Stromal cell of bone marrow (primary cell): ENCODE measurements at regions not wholly inside any gene's neighbourhood (a gene's known extent, or its start where the extent isn't known, plus 50 kb on each side); places are given as distances from the start of the nearest gene placed in this dataset.
"Not testable (repeated sequence)": the region's sequence is repeated elsewhere in the genome, so short reads cannot be mapped to it uniquely, and the experiment has no call there.

Experiments used
- DNase-seq: peaks from one replicate; pipeline ENCODE4 v3.0.0-alpha.2; 2012; ENCODE audit warnings: low read depth

DNA sequence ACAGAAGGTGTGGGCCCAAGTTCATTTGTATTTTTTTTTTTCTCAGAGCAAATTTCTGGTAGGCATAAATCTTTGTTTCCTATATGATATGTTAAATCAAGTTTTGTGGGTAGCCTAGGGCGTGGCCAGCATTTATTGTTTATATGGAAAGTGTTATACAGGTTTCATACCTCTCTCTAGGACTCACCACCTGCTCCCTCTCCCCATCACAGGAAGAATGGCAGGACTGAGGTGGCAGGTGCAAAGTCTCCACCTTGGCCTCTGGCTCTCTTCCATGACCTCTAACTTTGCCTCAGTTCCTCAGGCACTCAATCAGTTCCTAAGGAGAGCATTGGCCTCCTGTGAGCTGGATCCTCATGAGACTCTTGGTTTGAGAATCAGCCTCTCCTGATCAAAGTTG is 172.3 kb upstream of the TSC22D1 start:
- DNase-seq: no peak

DNA sequence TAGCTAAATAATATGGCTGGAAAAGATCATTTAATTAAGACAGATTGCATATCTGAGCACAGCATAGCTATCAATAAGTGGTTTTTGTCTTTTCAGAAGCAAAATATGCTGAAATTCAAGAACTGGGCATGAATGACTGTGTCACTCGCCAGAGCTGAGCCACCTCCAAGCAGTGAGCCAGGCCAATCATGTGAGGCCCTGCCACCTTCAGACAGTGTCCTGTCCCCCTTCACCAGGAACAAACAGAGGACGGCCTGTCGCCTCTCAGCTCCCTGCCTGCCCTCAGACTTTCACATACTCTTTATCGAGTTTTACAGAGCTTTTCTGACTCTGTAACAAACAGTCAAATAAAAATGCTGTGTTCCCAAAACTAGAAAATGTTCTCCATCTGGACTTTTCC is 171.0 kb upstream of the TSC22D1 start:
- DNase-seq: no peak

DNA sequence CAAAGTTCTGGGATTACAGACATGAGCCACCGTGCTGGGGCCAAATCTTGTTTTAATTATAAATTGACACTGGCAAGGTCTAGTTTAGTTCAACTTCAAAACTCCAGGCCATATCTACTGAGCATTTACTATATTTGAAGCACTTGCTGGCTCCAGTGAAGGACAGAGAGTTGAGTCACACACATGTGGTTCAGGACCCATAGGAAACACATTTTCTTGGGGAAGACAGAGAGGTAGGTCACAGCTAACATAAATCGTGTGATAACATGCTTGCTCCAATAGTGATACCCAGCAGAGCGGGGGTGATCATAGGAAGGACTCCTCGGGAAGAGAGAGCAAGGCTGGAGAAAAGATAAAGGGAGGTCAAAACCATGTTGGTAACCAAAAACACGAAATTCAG is 170.6 kb upstream of the TSC22D1 start:
- DNase-seq: no peak

DNA sequence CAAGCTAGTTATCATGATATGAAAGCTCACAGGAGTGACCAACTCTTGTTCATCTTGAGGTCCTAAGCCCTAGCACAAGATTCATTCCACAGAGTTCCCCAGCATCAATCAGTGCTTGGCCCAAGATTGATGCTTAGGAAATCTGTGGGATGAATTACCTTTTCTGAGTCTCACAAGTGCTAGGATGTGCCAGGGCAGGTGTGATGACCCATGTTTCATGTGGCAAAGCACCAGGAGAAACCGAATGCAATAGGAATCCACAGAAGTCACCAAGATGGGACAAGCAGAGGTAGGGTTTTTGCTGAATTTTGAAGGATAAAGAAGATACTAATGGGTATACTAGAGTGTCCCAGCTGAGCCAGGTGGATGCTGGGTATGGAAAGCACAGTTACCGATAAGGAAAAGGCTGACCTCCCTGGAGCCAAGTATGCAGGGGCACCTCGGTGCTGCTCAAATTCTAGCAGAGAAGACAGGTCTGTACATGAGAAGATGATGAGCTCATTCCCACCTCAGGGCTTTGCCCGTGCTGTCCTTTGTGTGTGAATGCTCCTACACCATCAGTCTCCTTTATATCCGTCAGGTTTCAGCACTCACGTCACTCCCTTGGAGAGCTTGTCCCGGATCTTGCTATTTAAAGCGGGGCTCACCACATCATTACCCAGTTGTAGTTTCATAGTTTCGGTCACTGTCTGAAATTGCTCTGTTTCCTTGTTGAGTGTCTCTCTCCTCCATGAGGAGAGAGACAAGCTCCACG is 168.9 kb upstream of the TSC22D1 start:
- no peak for DNase-seq

DNA sequence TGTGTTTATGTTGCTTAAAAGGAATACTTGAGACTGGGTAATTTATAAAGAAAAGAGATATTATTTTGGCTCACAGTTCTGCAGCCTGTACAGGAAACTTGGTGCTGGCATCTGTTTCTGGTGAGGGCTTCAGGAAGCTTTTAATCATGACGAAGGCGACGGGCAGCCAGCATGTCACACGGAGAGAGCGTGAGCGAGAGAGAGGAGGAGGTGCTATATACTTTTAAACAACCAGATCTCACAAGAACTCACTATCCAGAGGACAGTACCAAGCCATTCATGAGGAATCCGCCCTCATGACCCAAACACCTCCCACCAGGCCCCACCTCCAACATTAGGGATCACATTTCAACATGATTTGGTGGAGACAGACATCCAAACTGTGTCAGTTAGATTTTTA is 163.4 kb upstream of the TSC22D1 start:
- DNase-seq: no peak

DNA sequence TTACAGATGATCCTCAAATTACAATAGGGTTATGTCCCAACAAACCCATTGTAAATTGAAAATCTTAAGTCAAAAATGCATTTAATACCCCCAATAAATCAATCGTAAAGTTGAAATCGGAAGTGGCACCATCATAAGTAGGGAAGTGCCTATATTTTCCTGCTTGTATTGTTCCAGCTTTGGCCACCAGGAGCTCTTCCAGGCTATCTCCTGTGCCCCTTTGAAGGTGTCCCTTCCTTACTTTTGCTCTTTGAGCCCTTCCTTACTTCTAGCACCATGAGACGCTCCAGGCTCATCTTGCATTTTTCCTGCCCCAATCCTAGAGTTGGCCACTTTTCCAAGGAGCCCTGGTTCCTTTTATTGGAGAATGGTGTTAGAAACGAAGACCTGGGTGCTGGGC is 163.0 kb upstream of the TSC22D1 start:
- no peak for DNase-seq

DNA sequence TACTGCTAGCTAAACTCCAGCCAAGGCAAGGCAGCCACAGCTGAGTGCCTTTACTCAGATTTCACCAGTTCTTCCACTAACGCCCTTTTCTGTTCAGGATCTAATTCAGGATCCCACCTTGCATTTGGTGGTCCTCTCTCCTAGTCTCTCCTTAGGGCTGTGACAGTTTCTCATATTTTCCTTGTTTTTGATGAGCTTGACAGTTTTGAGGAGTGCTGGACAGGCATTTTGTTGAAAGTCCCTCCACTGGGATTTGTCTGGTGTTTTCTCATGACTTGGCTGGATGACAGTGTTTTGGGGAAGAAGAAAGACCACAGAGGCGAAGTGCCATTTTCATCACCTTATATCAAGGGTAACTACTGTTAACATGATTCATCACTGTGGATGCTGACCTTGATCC is 162.3 kb upstream of the TSC22D1 start:
- no peak for DNase-seq

DNA sequence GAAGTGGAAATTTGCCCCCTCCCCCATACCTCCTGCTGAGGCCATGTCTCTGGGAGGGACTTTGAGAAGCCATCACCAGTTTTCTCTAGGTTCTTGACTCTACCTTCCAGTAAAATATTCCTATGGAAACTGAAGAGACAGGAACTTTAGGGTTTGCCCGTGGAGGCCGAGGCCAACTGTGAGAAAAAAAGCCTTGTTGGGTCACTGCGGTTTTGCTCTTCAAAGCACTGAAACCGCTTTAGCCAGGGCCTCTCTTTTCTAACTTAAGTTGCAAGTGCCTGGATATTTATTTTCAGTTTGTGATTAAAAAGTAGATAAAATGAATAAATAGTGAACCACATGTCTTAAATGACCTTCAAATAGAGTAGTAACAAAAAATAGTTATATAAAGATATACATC is 159.7 kb upstream of the TSC22D1 start:
- no peak for DNase-seq

DNA sequence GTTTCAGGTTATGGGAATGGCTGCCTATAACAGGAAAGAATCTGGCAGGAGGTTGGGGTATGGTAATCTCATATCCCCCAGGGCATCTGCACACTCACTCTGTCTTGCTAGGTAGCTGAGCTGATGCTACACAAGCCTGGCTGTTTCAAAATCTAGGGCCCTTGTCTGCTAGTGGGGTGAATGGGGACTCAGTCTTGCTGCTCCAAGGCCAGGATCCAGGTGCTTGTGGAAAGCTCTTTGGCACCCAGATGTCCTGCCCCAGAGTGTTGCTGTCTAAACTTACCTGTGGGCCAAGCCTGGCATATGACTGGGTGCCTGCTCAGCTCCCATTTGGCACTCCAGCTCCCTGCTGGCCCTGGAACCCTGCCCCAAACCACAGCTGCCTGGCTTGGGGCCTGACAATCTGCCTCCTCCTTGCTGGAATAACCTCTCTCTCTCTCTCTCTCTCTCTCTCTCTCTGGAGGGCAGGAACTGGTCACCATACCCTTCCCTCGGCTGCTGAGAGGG is 158.1 kb upstream of the TSC22D1 start:
- DNase-seq: peak; percentile 29

DNA sequence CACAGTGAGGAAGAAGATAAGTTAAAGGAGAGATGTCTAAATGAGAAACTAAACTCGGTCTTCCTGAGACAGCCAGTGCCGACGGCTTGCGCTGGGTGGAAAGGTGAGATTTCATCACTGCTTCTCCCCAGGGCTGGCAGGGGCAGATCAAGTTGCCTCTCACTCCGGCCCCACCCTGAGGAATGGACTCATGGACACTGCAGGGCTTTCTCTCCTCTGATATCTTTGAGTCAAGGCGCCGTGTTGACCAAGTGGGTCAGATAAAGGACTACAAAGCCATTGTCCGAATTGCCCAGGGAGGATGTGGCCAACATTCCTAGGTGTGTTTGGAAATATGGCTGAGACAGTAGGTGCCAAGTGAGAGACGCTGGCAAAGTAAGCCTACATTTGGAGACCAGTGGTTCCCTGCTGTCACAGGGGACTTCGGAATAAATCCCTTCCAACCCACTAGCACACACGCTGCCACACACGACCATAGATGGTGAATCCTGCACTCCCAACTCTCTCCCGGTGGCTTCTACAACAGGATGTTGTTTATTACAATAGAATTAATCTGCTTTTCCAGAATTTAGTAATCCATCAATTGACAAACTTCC is 156.5 kb upstream of the TSC22D1 start:
- no peak for DNase-seq

DNA sequence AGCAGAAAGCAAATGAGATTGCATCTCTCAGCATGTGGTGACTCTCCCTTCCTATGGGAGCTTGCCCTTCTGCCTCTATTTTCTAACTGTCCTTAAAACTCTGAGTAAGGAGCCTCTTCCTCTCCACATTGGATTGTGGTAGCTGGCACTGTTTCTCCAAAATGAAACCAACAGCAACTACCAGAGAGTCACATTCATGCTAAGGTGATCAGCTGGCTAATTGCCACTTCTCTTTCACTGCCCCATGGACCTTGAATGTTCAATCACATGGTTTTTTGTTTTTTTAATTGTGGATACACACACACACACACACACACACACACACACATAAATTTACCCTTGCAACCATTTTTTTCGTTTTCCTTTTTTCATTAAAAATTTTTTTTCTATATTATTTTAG is 154.7 kb upstream of the TSC22D1 start:
- no peak for DNase-seq

DNA sequence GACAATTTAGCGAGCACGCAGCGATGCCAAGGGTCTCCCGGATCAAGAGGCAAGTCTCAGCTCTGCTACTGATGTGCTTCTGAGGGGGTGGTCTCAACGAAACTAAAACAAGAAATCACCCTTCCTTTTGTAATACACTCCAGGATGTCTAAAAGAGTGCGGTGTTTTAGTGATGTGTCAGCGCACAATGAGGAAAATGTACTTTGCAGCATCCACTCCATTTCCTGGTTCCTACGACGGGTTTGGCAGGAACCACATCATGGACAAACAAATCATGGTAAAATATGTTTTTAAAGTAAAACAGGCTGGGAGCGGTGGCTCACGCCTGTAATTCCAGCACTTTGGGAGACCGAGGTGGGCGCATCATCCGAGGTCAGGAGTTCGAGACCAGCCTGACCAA is 154.0 kb upstream of the TSC22D1 start:
- no peak for DNase-seq

DNA sequence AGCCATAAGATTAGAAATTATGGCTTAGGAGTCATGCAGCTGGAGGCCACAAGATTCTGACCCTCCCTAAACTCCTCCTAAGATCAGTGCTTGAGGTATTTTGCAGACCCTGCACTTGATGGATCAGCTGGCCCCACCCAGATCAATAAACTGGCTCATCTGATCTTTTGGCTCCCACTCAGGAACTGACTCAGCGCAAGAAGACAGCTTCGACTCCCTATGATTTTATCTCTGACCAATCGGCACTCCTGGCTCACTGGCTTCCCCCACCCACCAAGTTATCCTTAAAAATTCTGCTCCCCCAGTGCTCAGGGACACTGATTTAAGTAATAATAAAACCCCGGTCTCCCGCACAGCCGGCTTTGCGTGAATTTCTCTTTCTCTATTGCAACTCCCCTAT is 151.5 kb upstream of the TSC22D1 start:
- DNase-seq: not testable (repeated sequence)

DNA sequence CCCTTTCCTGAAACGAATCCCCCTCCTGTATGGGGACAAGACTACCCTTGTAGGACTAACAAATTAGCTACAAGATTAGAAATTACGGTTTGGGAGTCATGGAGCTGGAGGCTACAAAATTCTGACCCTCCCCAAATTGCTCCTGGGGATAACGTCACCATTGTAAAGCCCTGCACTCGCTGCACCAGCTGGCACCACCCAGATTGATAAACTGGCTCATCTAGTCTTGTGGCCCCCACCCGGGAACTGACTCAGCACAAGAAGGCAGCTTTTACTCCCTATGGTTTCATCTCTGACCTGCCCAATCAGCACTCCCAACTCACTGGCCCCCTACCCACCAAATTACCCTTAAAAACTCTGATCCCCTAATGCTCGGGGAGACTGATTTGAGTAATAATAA is 150.6 kb upstream of the TSC22D1 start:
- DNase-seq: no peak

DNA sequence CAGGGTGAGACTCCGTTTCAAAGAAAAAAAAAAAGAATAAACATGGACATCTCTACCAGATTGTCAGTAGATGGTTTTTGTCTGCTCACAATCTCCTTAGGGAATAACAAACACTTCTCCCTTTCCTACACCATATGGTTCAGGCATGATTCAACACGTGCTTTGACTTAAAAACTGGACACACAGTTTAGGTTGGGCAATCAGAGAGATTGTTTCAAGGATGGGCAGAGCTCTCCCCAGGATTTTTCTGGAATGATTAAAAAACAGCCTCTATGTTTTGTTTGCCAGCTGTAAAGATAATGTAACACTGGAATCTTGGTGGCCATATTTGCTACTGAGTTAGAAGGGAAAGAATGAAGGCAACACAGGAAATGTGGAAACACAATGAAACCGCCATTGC is 150.1 kb upstream of the TSC22D1 start:
- peak; percentile 76 for DNase-seq

DNA sequence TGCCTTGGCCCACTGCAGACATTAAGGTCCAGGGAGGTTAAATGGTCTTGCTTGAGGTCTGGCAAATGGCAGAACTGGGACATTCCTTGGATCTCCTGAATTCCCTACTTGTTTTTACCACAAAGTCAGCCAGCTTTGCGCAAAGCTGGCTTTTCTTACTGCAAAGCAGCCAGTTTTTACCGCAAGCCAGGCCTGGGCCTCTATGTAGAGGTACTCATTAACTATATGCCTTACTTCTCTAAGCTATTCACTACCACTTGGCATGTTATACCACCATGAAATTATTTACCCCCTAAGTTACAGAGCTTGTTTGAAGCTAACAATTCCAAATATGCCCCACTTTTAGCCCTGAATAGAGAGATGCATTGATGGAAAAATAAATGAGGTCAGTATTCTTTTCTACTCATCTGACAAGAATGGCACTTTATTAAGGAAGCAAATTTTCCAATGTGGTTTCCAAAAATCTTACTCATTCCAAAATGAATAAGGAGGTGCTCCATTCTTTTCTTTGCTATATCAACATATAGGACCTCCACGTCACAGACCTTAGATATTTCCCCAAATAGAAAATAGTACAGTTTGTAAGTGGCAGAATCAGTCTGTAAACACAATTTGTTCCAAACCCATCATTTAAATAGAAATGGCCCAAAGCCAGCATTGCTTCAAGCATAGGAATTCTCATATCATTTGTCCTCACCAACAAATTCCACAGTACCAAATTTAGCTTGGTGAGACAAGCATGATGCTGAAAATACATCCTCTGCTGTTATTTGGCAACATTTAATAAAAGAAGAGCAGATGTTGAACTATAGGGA is 143.9 kb upstream of the TSC22D1 start:
- DNase-seq: peak; percentile 76

DNA sequence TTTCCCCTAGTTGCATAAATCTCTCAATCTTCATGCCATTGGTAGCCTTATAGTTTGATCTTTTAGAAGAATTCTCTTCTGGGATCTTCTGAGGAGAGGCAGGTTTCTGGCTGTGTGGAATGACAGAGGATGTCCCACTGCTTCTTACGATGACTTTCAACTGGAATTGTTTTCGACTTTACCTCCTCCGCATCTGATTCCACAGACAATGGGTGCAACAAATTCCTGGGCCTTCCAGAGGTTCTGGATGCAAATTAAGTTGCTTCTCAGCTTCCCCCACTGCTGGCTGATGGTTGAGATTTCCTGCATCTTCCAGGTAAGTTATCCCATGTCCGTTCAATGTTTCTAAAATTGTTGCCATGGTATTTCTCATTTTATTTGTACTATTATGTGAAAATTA is 142.3 kb upstream of the TSC22D1 start:
- DNase-seq: no peak

DNA sequence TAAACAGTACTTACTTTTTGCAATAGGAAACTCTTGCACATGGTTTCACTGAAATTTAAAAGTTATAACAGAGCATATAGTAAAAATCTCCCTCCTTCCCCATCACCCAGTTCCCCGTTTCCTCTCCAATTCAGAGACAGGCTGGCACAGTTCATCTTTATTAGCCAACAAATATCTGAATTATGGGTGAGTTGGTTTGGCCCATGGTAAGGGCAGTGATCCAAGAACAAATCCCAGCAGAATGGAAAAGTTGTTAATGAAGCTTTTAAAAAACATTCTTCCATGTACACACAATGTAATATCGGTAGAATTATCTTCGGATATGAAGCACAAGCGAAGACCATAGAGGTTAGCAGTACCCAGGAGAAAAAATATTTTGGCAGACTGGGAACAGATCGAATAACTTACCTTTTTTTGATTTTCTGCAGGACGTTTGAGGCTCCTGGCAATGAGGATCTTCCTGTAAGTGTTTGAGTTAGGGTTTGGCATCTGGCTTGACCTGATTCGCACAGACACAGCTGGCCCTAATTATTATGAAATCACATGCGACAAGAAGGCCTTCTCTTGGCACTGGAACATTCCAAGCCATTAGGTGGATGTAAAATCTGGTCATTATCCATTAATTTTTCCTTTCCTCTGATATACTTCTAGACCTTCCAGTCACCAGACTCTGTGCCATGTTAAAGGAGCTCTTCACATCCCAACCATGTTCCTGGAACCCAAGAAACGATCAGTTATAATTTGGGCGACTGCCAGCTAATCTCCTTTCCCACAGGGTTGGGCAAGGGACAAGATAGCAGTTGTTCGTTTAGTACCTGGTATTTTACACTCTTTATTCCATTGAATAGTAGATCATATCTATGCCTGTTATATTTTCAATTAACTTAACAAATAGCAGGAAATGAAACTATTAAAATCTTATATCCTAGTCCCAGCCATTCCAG is 139.4 kb upstream of the TSC22D1 start:
- no peak for DNase-seq

DNA sequence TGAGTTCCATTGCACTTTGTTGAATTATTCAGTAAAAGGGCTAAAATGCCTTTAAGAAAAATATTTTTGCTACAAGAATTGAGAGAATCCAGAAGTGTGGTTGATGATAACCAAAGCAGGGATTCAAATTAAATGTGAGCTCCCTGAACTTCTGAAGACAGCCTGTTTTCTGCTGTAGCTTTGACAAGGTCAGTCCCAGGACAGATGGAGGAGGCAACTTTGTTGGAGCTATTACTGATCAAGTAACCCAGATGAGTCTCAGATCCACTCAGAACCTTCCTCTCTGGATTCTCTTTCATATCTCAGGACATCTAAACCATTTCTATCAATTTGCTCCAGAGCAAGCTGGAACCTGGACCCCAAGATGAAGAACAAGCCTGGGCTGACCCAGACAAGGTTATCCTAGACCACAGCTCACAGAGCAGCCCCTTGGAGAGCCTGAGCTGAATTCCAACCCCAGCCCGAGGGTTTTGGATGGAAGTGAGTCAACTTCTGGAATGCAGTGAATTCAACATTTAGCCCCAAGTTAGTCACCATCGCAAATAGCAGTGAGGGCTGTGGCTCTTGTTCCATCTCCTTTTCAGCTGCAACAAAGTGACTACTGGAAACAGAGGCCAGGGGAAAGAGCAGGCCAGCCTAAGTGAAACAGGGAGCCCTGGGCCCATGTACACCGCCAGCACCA is 137.8 kb upstream of the TSC22D1 start:
- DNase-seq: peak; percentile 90

DNA sequence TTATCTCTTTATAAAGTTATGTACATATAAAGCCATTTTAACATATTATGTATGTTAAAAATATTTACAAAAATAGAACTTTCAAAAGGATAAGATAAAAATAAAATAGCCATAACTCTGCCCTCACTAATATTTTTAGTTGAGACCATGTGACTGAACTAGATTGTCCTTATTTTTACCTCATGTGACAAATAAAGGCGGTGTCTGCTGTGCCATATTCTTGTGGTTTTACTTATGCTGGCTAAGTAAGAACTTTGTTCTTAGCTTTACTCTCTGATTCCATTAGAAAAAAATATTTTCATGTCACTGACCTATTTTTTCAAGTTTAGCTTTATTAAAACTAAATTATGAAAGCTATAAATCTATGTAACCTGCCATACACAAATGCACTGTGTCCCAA is 135.6 kb upstream of the TSC22D1 start:
- no peak for DNase-seq

DNA sequence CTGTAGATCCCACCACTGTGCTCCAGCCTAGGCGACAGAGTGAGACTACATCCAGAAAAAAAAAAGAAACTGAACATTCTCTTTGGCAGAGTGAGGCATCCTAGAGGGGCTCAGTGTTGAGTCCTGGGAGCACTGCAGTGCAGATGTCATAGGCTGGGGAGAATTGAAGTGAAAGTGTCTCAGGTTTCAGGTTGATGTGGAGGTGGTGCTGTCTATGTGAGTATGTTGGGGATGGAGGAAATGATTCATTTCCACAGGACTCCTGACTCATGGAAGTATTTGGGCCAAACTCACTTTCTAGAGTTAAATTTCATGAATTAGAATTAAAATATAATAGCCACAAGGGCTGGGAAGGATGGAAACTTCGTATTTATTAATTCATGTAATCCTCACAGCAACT is 134.4 kb upstream of the TSC22D1 start:
- DNase-seq: peak; percentile 88
